OCI-LY7 (cell line): ENCODE measurements at regions not wholly inside any gene's neighbourhood (a gene's known extent, or its start where the extent isn't known, plus 50 kb on each side); places are given as distances from the start of the nearest gene placed in this dataset.
"Not testable (repeated sequence)": the region's sequence is repeated elsewhere in the genome, so short reads cannot be mapped to it uniquely, and the experiment has no call there.

Source experiments
- EZH2phosphoT487 ChIP-seq: fragments of 200-600 bp; sonication (generic); IDR thresholded peaks from 2 replicates; pipeline ENCODE4 v1.6.1; 2018; ENCODE audit warnings: low read depth, borderline replicate concordance, mild to moderate bottlenecking, mixed run types, antibody characterized with exemption, low read length, moderate library complexity, mixed read lengths
- TF ChIP-seq, protein P1 (sequence below): fragments of 200-600 bp; sonication (generic); conservative IDR thresholded peaks from 2 replicates; pipeline ENCODE4 v1.5.1; 2014; ENCODE audit warnings: mild to moderate bottlenecking, antibody characterized with exemption, low read length, moderate library complexity, mixed read lengths

DNA sequence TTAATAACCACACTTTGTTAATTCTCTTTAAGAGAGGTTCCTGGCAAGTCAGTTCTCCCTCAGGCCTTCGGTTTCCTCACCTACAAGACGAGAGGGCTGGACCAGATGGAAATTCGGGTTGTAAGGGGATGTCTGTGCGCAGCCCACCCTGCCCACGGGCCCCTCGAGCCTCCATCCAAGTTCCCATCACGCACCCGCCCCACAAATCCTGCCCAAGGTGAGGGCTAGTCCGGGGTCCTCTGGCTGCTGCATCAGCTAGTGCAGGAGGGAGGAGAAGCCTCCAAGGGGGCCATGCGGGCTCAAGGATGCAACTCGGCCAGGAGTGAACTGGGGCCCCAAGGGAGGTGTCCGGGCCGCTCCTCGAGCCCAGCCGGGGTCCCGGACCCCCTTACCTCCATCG is 169.6 kb upstream of the TP53TG3 start:
- TF ChIP-seq, protein P1, sequence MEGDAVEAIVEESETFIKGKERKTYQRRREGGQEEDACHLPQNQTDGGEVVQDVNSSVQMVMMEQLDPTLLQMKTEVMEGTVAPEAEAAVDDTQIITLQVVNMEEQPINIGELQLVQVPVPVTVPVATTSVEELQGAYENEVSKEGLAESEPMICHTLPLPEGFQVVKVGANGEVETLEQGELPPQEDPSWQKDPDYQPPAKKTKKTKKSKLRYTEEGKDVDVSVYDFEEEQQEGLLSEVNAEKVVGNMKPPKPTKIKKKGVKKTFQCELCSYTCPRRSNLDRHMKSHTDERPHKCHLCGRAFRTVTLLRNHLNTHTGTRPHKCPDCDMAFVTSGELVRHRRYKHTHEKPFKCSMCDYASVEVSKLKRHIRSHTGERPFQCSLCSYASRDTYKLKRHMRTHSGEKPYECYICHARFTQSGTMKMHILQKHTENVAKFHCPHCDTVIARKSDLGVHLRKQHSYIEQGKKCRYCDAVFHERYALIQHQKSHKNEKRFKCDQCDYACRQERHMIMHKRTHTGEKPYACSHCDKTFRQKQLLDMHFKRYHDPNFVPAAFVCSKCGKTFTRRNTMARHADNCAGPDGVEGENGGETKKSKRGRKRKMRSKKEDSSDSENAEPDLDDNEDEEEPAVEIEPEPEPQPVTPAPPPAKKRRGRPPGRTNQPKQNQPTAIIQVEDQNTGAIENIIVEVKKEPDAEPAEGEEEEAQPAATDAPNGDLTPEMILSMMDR, result not testable (repeated sequence)
- TF ChIP-seq EZH2phosphoT487, result not testable (repeated sequence)
